Hepatocyte (in vitro differentiated cells): ENCODE measurements at regions not wholly inside any gene's neighbourhood (a gene's known extent, or its start where the extent isn't known, plus 50 kb on each side); places are given as distances from the start of the nearest gene placed in this dataset.

ENCODE experiments used
- DNase-seq: peaks from one replicate; pipeline ENCODE4 v3.0.0-alpha.2; 2016; ENCODE audit warnings: low spot score
- H2AFZ ChIP-seq: fragments of 200-600 bp; sonication (generic); 2 replicates; pipeline ENCODE4 v1.6.0; 2016; ENCODE audit warnings: antibody characterized with exemption, mild to moderate bottlenecking
- H3K27ac ChIP-seq: fragments of 200-600 bp; sonication (generic); 2 replicates; pipeline ENCODE4 v1.5.1; 2016; ENCODE audit warnings: mild to moderate bottlenecking
- H3K27me3 ChIP-seq: fragments of 200-600 bp; sonication (generic); 2 replicates; pipeline ENCODE4 v1.6.1; 2016
- H3K36me3 ChIP-seq: fragments of 200-600 bp; sonication (generic); replicated peaks from 2 replicates; pipeline ENCODE4 v1.5.1; 2016; ENCODE audit warnings: low read depth; ENCODE audit not compliant: insufficient read depth
- H3K4me1 ChIP-seq: fragments of 200-600 bp; sonication (generic); 2 replicates; pipeline ENCODE4 v1.5.1; 2016; ENCODE audit warnings: mild to moderate bottlenecking, moderate library complexity; ENCODE audit not compliant: insufficient read depth
- H3K4me2 ChIP-seq: fragments of 200-600 bp; sonication (generic); 2 replicates; pipeline ENCODE4 v1.6.0; 2016
- H3K4me3 ChIP-seq: fragments of 200-600 bp; sonication (generic); 2 replicates; pipeline ENCODE4 v1.5.1; 2016; ENCODE audit warnings: mild to moderate bottlenecking
- H3K79me2 ChIP-seq: fragments of 200-600 bp; sonication (generic); 2 replicates; pipeline ENCODE4 v1.6.0; 2017; ENCODE audit warnings: mild to moderate bottlenecking
- H3K9me2 ChIP-seq: fragments of 200-600 bp; sonication (generic); replicated peaks from 2 replicates; pipeline ENCODE4 v1.6.0; 2017; ENCODE audit warnings: mild to moderate bottlenecking; ENCODE audit not compliant: insufficient read depth
- H3K9me3 ChIP-seq: fragments of 200-600 bp; sonication (generic); 2 replicates; pipeline ENCODE4 v1.5.1; 2016; ENCODE audit warnings: low read depth, mild to moderate bottlenecking
- H4K20me1 ChIP-seq: fragments of 200-600 bp; sonication (generic); 2 replicates; pipeline ENCODE4 v1.6.0; 2016; ENCODE audit warnings: mild to moderate bottlenecking; ENCODE audit not compliant: insufficient read depth, poor library complexity, severe bottlenecking
- EZH2 ChIP-seq: fragments of 200-600 bp; sonication (generic); IDR thresholded peaks from 2 replicates; pipeline ENCODE4 v1.6.1; 2016; ENCODE audit warnings: antibody characterized with exemption, mild to moderate bottlenecking, borderline replicate concordance
- EZH2phosphoT487 ChIP-seq: fragments of 200-600 bp; sonication (generic); IDR thresholded peaks from one replicate; pipeline ENCODE4 v1.6.1; 2018; ENCODE audit warnings: antibody characterized with exemption, mild to moderate bottlenecking, low read depth, moderate library complexity; ENCODE audit not compliant: unreplicated experiment, severe bottlenecking
- WGBS: methylation state at CpG from one replicate; pipeline ENCODE4 v1.1.6; 2016; ENCODE audit warnings: low lambda C conversion rate; ENCODE audit errors: missing lambda C conversion rate; 5-methylcytosine and 5-hydroxymethylcytosine counted together
- TF ChIP-seq, protein P1 (sequence below): fragments of 200-600 bp; sonication (generic); IDR thresholded peaks from 2 replicates; pipeline ENCODE4 v1.5.1; 2016; ENCODE audit warnings: antibody characterized with exemption, mild to moderate bottlenecking; ENCODE audit not compliant: poor library complexity

DNA sequence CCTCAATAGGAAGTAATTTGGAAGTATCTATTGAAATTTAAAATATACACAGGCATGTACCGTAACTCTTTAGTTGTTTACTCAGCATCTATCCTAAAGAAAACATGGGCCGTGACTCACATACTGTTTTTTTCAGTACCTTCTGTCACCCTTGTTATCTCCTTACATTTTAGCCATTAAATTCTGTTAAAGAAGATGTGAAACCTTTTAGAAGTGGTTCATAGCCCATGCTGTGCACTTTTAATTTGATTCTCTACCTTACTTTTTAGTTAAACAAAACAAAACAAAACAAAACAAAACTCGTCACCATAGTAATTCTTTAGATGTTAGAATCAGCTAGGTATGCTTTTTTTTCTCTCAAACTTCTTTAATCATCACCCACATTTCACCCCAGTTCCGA lies 494.4 kb upstream of the RGS6 start:
- Histone ChIP-seq H3K4me2 (no peak overlapping the region), H3K79me2 (peaks cover 65% of the 10 kb centered on the region), H4K20me1 (no peaks in the 10 kb centered on the region), H3K27ac (no peak overlapping the region), H3K9me3 (no peaks in the 10 kb centered on the region), H3K4me1 (no peaks in the 10 kb centered on the region), H3K4me3 (no peak overlapping the region), H2AFZ (no peak overlapping the region), H3K27me3 (no peaks in the 10 kb centered on the region), H3K9me2 (no peaks in the 10 kb centered on the region), H3K36me3 (no peaks in the 10 kb centered on the region)
- TF ChIP-seq EZH2phosphoT487 (no peak), EZH2 (no peak)
- TF ChIP-seq, protein P1, sequence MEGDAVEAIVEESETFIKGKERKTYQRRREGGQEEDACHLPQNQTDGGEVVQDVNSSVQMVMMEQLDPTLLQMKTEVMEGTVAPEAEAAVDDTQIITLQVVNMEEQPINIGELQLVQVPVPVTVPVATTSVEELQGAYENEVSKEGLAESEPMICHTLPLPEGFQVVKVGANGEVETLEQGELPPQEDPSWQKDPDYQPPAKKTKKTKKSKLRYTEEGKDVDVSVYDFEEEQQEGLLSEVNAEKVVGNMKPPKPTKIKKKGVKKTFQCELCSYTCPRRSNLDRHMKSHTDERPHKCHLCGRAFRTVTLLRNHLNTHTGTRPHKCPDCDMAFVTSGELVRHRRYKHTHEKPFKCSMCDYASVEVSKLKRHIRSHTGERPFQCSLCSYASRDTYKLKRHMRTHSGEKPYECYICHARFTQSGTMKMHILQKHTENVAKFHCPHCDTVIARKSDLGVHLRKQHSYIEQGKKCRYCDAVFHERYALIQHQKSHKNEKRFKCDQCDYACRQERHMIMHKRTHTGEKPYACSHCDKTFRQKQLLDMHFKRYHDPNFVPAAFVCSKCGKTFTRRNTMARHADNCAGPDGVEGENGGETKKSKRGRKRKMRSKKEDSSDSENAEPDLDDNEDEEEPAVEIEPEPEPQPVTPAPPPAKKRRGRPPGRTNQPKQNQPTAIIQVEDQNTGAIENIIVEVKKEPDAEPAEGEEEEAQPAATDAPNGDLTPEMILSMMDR: no peak
- 84% methylated on average over 4 of the region's 4 CpGs for WGBS
- DNase-seq: no peak

DNA sequence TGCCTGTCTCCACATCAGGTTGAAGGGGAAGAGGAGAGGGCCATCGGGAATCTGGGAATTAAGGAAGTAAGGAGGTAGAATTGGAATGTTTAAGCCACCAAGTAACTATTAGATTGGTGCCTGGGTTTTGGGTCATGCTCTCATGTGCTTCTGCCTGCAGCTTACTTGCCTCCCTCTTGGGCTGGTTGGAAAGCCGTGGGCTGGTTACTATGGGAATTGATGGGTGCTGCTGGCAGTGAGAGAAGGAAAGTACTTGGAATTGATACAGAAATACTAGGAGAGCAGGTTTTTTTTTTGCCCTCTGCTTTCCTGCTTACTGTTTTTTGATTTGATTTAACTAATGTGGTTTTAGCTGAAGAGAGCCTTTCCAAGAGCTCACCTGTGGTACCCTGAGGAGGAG lies 493.5 kb upstream of the RGS6 start:
- Histone ChIP-seq H3K79me2 (peaks cover 61% of the 10 kb centered on the region), H3K36me3 (no peaks in the 10 kb centered on the region), H3K9me2 (no peaks in the 10 kb centered on the region), H2AFZ (no peak overlapping the region), H3K27ac (no peak overlapping the region), H3K4me2 (no peak overlapping the region), H3K4me1 (no peaks in the 10 kb centered on the region), H4K20me1 (no peaks in the 10 kb centered on the region), H3K27me3 (no peaks in the 10 kb centered on the region), H3K4me3 (no peak overlapping the region), H3K9me3 (no peaks in the 10 kb centered on the region)
- TF ChIP-seq EZH2 (no peak), EZH2phosphoT487 (no peak)
- 35% methylated on average over 2 of the region's 2 CpGs for WGBS
- no peak for DNase-seq

DNA sequence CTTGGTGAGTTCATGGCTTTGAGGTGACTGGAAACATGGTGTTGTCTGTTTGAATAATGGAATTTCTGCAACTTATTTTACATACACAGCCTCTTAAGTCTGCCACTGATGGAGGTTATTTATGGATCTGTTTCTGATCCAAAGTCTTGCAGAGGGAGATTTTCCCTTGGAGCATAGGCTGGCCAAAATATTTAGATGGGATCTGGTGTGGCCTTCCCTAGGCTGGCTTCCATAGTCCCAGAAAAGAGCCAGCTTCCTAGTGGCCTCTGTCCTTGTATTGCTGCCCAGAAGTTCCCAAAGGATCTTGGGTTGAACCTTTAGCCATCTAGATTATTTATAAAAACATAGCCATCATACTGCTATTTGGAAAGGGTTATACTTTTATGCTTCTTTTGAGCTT lies 491.1 kb upstream of the RGS6 start:
- Histone ChIP-seq H3K27me3 (no peaks in the 10 kb centered on the region), H3K79me2 (peaks cover 58% of the 10 kb centered on the region), H2AFZ (no peak overlapping the region), H3K27ac (no peak overlapping the region), H4K20me1 (no peaks in the 10 kb centered on the region), H3K4me3 (no peak overlapping the region), H3K9me2 (no peaks in the 10 kb centered on the region), H3K4me2 (no peak overlapping the region), H3K4me1 (no peaks in the 10 kb centered on the region), H3K36me3 (no peaks in the 10 kb centered on the region), H3K9me3 (no peaks in the 10 kb centered on the region)
- TF ChIP-seq, protein P1: no peak
- TF ChIP-seq EZH2: no peak
- no peak for TF ChIP-seq EZH2phosphoT487
- DNase-seq: no peak

DNA sequence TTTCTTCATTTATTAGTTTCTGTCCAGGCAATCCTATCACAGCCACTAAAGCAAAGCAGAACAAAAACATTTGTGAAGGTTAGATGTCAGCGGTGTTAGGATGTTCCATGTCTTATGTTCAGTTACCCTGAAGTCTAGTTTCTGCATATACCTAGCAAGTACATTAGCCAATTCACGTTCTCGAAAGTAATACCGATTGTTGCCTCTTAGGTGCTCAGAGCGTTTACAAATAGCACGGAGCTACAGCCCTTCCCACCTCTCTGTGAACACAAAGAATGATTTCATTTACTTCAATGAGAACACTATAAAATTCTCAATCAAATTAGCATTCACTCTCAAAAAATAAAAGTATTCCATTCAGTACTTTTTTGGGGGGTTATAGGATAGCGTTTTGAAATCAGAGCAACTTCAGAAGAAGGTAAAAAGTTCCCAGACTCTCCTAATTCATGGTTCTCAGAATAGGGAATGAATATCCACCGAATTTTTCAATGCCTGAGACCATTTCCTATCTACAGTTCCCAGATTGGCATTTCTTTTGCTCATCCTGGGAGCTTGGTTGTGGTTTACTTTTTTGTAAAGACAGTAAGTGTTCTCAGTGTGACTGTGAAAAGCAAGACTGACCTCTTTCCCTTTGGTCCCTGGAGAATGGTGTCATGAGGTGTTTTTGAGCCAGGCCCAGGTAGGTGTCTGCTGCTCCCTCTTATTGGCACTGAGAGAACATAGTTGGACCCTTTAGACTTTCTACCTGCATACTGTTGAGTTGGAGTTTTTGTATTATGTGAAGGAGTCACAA lies 488.0 kb upstream of the RGS6 start:
- Histone ChIP-seq H2AFZ (no peak overlapping the region), H3K4me2 (no peak overlapping the region), H3K27me3 (no peaks in the 10 kb centered on the region), H3K4me3 (no peak overlapping the region), H3K36me3 (no peaks in the 10 kb centered on the region), H3K79me2 (peaks cover 47% of the 10 kb centered on the region), H3K4me1 (no peaks in the 10 kb centered on the region), H3K27ac (no peak overlapping the region), H4K20me1 (no peaks in the 10 kb centered on the region), H3K9me2 (no peaks in the 10 kb centered on the region), H3K9me3 (no peaks in the 10 kb centered on the region)
- 96% methylated on average over 8 of the region's 8 CpGs for WGBS
- DNase-seq: no peak
- TF ChIP-seq EZH2phosphoT487 (no peak), EZH2 (no peak)
- TF ChIP-seq, protein P1: no peak
